Fibroblast of pulmonary artery (primary cell): ENCODE measurements at regions not wholly inside any gene's neighbourhood (a gene's known extent, or its start where the extent isn't known, plus 50 kb on each side); places are given as distances from the start of the nearest gene placed in this dataset.
A peak's percentile ranks its signal among the peaks of the same experiment; 100 is the strongest.

Experiments
- DNase-seq: peaks from one replicate; pipeline ENCODE4 v3.0.0-alpha.2; 2010; ENCODE audit warnings: low read depth
- H3K4me3 ChIP-seq: replicated peaks from 2 replicates; pipeline ENCODE4 v1.5.1; 2011; ENCODE audit warnings: low read depth, mild to moderate bottlenecking, control low read depth, low read length, moderate library complexity
- TF ChIP-seq, protein P1 (sequence below): IDR thresholded peaks from 2 replicates; pipeline ENCODE4 v1.5.1; 2011; ENCODE audit warnings: mild to moderate bottlenecking, control low read depth, low read length, inconsistent platforms; ENCODE audit errors: missing control alignments

DNA sequence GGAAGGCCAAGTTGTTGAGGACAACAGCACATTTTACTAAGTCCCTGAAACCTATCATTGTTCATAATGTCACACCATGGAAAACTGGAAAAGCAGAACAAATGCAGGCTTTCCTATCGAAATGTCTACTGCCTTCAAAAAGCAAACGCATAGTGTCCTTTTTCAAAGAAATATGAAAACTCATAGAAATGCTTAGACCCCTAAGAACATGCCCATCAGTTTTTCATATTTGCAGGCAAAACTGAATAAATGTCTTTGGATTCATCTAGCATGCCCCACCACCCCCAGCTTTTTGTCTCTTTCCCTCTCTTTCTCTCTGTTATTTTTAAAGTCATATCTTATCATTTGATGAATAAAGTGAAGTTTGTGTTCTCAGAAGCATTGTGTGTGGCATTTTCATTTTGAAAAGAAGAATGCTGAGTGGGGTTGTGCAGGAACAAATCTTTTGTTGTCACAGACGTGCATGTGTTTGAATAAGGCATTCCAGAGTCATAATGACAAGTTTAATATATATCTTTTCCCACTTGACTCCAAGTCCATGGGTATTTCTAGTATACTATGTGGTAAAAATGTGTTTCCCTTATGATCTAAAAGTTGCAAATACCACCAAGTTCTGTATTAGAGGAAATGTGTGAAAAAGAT, 2180.0 kb upstream of the PIK3C3 start:
- H3K4me3 ChIP-seq: no peak overlapping the region
- DNase-seq: no peak
- TF ChIP-seq, protein P1, sequence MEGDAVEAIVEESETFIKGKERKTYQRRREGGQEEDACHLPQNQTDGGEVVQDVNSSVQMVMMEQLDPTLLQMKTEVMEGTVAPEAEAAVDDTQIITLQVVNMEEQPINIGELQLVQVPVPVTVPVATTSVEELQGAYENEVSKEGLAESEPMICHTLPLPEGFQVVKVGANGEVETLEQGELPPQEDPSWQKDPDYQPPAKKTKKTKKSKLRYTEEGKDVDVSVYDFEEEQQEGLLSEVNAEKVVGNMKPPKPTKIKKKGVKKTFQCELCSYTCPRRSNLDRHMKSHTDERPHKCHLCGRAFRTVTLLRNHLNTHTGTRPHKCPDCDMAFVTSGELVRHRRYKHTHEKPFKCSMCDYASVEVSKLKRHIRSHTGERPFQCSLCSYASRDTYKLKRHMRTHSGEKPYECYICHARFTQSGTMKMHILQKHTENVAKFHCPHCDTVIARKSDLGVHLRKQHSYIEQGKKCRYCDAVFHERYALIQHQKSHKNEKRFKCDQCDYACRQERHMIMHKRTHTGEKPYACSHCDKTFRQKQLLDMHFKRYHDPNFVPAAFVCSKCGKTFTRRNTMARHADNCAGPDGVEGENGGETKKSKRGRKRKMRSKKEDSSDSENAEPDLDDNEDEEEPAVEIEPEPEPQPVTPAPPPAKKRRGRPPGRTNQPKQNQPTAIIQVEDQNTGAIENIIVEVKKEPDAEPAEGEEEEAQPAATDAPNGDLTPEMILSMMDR: no peak

DNA sequence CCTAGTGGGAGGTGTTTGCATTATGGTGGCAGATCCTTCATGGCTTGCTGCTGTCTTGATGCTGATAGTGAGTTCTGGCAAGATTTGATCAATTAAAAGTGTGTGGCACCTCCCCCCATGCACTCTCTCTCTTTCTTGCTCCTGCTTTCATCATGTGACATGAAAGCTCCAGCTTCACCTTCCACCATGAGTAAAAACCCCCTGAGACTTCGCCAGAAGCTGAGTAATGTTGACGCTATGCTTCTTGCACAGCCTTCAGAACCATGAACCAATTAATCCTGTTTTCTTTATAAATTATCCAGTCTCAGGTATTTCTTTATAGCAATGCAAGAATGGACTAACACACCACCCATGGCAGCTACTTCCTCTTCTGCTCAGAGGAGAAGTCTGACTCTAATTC, 2181.4 kb upstream of the PIK3C3 start:
- H3K4me3 ChIP-seq: no peak overlapping the region
- DNase-seq: no peak
- TF ChIP-seq, protein P1: no peak

DNA sequence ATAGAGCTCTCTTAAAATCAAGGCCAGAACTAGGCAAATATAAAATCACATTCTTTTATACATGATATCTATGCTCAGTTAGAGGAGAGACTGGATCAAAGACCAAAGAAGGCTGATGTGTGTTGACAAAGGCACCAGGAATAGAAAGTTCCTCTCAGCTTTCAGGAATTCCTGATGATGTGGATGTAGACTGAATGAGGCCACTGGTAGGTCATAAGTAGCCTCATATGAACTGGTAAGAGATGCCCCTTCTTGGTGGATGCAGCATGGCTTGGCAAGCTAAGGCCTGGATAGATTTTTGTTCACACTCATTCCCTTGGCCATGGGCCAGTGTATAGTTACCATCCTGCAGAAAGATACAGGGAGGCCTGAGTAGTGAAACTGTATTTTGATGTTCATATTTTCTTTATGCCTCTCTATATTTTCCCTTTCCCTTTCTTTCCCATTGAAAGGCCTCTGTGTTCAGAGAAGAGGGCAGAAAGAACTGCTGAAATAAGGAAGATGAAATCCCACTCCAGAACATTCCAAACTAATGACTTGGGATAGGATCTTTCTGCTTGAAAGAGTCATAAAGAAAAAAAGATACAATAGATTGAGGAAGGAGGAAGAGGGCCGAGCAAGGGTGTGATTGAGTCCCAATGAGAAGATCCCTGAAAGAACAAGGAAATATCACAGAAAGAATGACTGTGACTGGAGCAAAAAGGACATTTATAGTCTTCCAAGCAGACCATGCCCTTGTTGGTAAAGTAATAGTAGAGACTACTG, 2182.7 kb upstream of the PIK3C3 start:
- peak; percentile 29 for DNase-seq
- H3K4me3 ChIP-seq: no peak overlapping the region
- TF ChIP-seq, protein P1: no peak

- TF ChIP-seq, protein P1: no peak
- H3K4me3 ChIP-seq: no peak overlapping the region
- no peak for DNase-seq
Measured at GRCh38 chr18:39770399-39770798, 2184.6 kb upstream of the PIK3C3 start.

GRCh38 chr18:39764873-39765272, 2190.2 kb upstream of the PIK3C3 start:
- no peak for DNase-seq
- TF ChIP-seq, protein P1: no peak
- H3K4me3 ChIP-seq: no peak overlapping the region

GRCh38 chr18:39761273-39761672, 2193.8 kb upstream of the PIK3C3 start:
- TF ChIP-seq, protein P1: no peak
- DNase-seq: no peak
- no peak overlapping the region for H3K4me3 ChIP-seq
